ENCODE measurements at regions not wholly inside any gene's neighbourhood (a gene's known extent, or its start where the extent isn't known, plus 50 kb on each side); places are given as distances from the start of the nearest gene placed in this dataset.

- H3K4me3 Mint-ChIP-seq = no peak overlapping the region
- Histone ChIP-seq H2AFZ (ENCODE audit: low read length) (no peak overlapping the region), H3K27me3 (ENCODE audit: insufficient read depth, low read length) (no peaks in the 10 kb centered on the region)
These were observed 141.0 kb upstream of the LMNTD1 start for GRCh38 chr12:25694072-25694471.

More at GRCh38 chr12:25694072-25694471, 141.0 kb upstream of the LMNTD1 start:
- no peaks in the 10 kb centered on the region for H3K79me1 ChIP-seq (ENCODE audit: insufficient read depth, low read depth, low read length, poor library complexity, severe bottlenecking)
- no peak for TF ChIP-seq CTCF (conservative IDR thresholded peaks at IDR 0.05)
- H3K9me3 Mint-ChIP-seq = peaks cover 3 to 4% of the 10 kb centered on the region in 2 experiments
- no peak overlapping the region for H3K23ac ChIP-seq (ENCODE audit: insufficient read length, low read depth, low read length)
- no peak overlapping the region for H3K18ac ChIP-seq (ENCODE audit: insufficient read length, low read depth, low read length)
- H4K20me1 ChIP-seq (ENCODE audit: control insufficient read depth, insufficient read depth, insufficient read length) = no peaks in the 10 kb centered on the region
- no peaks in the 10 kb centered on the region for H3K79me2 ChIP-seq (ENCODE audit: insufficient read depth, low read length)
- no peak overlapping the region for H3K56ac ChIP-seq (ENCODE audit: insufficient read length, low read depth, low read length)
- H3K9ac ChIP-seq (ENCODE audit: extremely low read depth, insufficient read length, low read length) = no peak overlapping the region
- H3T11ph ChIP-seq (ENCODE audit: low read length) = no peak overlapping the region
- peaks cover 27 to 33% of the 10 kb centered on the region in 2 experiments for H3K4me1 Mint-ChIP-seq
- no peak overlapping the region for H4K91ac ChIP-seq (ENCODE audit: insufficient read length, low read depth, low read length)
- H3K36me3 Mint-ChIP-seq (ENCODE audit: insufficient read depth in 1 of 3, low read depth in 3 of 3) = peaks cover 0 to 4% (median 0%) of the 10 kb centered on the region in 3 experiments; a peak in 1 of 7 replicates
- no peak overlapping the region for H2BK15ac ChIP-seq (ENCODE audit: low read depth, low read length)
- H4K8ac ChIP-seq (replicated peaks; ENCODE audit: insufficient read length, low read depth, low read length) = no peak overlapping the region
- H3K27ac Mint-ChIP-seq = no peak overlapping the region; a peak in 1 of 7 replicates
- no peak overlapping the region for H2AK5ac ChIP-seq (ENCODE audit: insufficient read length, low read length)
- H3K4me2 ChIP-seq (ENCODE audit: insufficient read depth, insufficient read length, low read length) = no peak overlapping the region
- H2BK20ac ChIP-seq (ENCODE audit: low read depth, low read length, poor library complexity, severe bottlenecking) = no peak overlapping the region
- no peak overlapping the region for H4K5ac ChIP-seq (ENCODE audit: insufficient read length, low read depth, low read length)
- no peak overlapping the region for H2BK5ac ChIP-seq (ENCODE audit: insufficient read length, low read length)
- H3K23me2 ChIP-seq (ENCODE audit: insufficient read length, low read depth, low read length, poor library complexity, severe bottlenecking) = no peaks in the 10 kb centered on the region
- no peaks in the 10 kb centered on the region; the same call in 1 of the 2 replicates for H3K27me3 Mint-ChIP-seq (ENCODE audit: low read depth)
- WGBS (ENCODE audit: extremely low coverage, insufficient read length, low lambda C conversion rate) = no CpG with 5 or more reads among the region's 7 CpGs
- no peak for DNase-seq
- H3K4me1 ChIP-seq (ENCODE audit: insufficient read depth, low read length) = peaks cover 2% of the 10 kb centered on the region; the same call in 1 of the 2 replicates
- no peak overlapping the region for H2BK120ac ChIP-seq (ENCODE audit: low read depth, low read length, poor library complexity, severe bottlenecking)
- H3K9me3 ChIP-seq (ENCODE audit: control insufficient read depth, low read depth, low read length) = no peaks in the 10 kb centered on the region
- no peak overlapping the region for H3K27ac ChIP-seq (ENCODE audit: insufficient read length, low read depth, low read length)
- no peak overlapping the region for H3K4ac ChIP-seq (ENCODE audit: low read depth, low read length)
- H3K14ac ChIP-seq (ENCODE audit: insufficient read depth, low read length) = no peak overlapping the region
- no peak overlapping the region for H2BK12ac ChIP-seq (ENCODE audit: insufficient read length, low read depth, low read length)
